NT2/D1 (cell line): ENCODE measurements at regions not wholly inside any gene's neighbourhood (a gene's known extent, or its start where the extent isn't known, plus 50 kb on each side); places are given as distances from the start of the nearest gene placed in this dataset.

Source experiments
- SUZ12 ChIP-seq: IDR thresholded peaks from 2 replicates; pipeline ENCODE4 v1.6.1; 2011; ENCODE audit not compliant: insufficient read length, insufficient read depth; ENCODE audit errors: extremely low read depth
- YY1 ChIP-seq: IDR thresholded peaks from 2 replicates; pipeline ENCODE4 v1.6.1; 2011; ENCODE audit not compliant: insufficient read length, insufficient read depth
- ZNF274 ChIP-seq: IDR thresholded peaks from 2 replicates; pipeline ENCODE4 v1.6.1; 2011; ENCODE audit warnings: mild to moderate bottlenecking, low read depth, low read length

DNA sequence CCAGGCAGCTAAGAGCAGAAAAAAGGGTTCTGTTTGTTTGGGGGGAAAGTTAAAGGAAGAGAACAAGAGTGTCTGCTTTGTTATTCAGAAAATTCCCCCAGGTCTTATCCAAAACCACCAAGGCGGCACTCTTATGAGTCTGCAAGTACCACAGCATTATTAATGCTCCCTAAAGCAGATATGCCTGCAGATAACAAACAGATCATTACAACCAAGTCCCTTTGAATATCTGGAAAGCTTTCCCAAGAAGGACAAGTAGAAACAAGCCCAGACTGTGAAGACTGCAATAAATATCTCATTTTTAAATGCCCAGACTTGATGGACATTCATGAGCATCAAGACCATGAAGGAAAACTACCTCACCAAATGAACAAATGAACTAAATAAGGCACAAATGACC, 278.6 kb upstream of the TMEFF2 start:
- TF ChIP-seq ZNF274 (no peak), YY1 (no peak), SUZ12 (no peak)
